GM19043 (cell line): ENCODE measurements at regions not wholly inside any gene's neighbourhood (a gene's known extent, or its start where the extent isn't known, plus 50 kb on each side); places are given as distances from the start of the nearest gene placed in this dataset.

Experiments
- ATAC-seq: cut with Tn5 transposase; IDR thresholded peaks from one replicate; pipeline ENCODE4 v1.9.1; 2021; ENCODE audit warnings: low read depth; ENCODE audit not compliant: unreplicated experiment

- no peak for ATAC-seq
Observed at GRCh38 chr7:24341691-24342413, 57.9 kb downstream of the NPY start.

DNA sequence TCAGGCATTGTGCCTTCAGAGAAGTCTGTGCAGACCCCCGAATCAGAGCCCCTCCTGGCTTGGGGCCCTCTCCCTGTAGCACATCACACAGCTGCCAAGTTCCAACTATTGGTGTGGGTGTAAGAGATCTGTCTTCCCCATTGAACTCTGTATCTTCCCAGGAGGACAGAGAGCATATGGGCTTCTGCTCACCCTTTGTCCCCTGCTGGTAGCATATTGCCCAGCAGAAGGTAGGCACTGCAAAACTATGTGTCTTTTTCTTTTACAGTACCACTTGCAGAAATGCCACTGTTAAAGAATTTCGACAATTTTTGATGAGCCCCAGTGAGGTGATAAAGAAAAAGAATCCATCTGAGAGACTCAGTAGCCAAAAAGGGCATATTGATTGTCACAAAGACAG, 59.6 kb downstream of the NPY start:
- ATAC-seq = no peak

DNA sequence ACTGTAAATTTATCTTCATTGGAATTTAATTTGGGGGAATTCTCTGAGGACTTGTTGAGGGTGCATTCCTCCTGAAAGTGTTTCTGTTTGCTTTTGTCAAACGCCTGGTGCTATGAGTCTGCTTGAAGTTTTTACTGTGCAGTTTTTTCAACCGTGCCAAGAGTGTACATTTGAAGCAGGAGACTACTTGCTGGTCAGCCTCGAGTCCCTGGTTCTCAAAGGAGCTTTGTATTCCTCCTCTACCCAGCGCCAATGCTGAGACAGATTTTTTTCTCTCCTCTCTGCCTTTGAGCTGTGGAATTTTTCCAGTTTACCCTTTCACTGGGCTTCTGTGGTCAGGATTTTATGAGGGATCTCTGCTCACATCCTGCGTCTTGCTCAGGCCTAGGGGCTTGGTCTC, 62.1 kb downstream of the NPY start:
- no peak for ATAC-seq

DNA sequence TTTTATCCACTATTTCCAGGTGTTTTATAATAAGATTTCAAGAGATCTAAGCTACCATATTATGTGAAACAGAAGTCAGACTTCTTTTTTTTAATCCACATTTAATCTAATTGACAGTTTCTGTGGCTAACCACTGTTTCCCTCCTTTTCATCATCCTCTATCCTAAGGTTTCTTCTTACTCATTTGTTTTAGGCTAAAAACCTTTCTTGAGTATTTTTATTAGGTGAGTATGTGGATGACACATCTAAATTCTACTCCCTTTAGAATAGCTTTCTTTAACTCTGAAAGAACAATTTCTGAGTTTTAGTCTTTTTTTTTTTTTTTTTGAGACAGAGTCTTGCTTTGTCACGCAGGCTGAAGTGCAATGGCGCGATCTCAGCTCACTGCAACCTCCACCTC, 62.7 kb downstream of the NPY start:
- ATAC-seq = no peak

GRCh38 chr7:24349339-24349738, 65.3 kb downstream of the NPY start:
- ATAC-seq = no peak

GRCh38 chr7:24354456-24354855, 70.5 kb downstream of the NPY start:
- ATAC-seq = no peak

- ATAC-seq = no peak
Observed at GRCh38 chr7:24356718-24357386, 72.9 kb downstream of the NPY start.

DNA sequence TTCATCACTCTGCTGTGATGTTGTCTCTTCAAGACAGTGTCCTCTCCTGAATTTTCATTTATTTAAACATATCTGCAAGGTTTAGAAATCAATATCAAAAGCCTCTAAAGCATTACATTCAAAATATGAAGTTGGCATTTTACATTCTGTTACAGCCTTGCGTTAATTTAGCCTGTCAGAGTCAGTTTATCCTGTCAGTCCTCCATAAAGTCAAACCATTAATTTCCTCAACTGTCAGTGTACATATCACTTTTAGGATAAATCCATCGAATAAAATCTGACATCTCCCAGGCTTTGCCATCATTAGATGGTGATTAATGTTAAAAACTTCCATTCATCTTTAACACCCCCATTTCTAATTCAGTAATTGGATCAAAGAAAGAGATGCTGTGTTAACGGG, 77.0 kb downstream of the NPY start:
- ATAC-seq = no peak

DNA sequence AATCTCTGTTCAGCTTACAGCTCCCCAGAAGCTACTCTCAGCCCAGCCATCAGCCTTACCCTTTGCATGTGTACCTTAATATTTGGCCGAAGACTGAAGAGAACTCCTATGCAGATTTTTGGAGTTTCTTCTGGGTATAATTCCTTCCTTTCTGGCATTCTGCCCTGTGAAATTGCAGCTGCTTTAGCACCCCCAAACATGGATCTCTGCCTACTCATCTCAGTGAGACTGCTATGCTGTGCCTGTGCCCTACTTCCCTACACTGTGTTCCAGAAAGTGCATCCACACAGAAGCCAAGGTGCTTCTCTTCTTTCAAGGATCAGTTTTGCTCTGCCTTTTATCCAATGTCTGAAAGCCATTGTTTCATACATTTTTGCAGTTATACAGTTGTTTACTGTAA, 81.6 kb downstream of the NPY start:
- no peak for ATAC-seq

GRCh38 chr7:24366876-24367275, 82.9 kb downstream of the NPY start:
- no peak for ATAC-seq

- ATAC-seq = no peak
Observed at GRCh38 chr7:24368161-24368560, 84.2 kb downstream of the NPY start.

DNA sequence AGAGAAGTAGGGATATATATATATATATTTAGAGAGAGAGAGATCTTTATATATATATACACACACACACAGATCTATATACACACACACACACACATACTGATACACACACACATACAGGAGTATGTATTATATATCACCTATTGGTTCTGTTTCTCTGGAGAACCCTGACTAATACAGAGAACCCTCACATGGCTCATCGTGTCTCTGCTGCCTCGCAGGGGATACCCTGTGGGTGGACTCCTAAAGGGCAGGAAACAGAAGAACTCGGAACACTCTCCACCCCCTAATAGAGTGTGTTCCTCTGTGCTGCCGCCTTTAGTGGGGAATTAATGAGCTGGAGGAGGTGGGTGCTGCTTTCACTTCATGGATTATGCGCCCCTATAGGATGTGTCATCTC, 86.6 kb downstream of the NPY start:
- ATAC-seq = no peak

DNA sequence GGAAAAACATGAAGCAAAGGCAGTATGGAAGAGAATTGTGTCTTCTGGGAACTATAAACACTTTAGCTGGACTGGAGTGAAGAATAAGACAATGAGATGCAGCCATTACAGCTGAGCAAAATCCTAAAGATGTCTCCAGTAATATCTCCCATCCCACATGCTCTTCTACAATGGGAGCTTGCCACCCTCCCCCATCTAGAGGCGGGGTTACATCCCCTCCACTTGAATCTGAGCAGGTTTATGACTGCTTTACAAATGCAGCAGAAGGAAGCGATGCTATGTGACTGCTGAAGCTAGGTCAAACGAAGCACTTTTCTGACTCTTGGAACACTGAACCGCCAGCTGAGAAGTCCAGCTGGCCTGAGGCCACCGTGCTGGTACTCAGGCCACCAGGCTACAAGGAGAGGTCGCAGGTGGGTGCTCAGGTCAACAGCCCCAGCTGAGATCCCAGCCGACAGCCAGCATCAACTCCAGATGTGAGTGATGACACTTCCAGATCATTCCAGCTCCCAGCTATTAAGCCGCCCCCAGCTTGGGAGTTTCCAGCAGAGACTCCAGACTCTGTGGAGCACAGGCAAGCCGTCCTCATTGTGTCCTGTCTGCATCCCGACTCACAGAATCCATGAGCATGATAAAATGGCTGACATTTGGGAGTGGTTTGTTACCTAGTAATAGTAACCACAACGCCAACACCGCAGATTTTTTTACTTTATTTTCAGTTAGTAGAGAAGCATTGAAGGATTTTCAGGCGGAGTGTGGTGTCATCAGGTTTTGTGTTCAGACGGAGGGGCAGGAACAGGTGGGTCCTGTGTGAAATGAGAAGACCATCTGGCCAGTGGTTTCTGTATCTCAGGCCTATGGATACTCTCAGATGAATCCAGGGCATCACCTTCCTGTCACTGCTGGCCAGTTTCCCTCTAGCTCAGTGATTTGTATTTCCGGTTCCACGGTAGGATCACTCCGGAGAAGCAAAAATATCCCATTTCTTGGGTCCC, 89.3 kb downstream of the NPY start:
- ATAC-seq = no peak

GRCh38 chr7:24378871-24379616, 95.1 kb downstream of the NPY start:
- no peak for ATAC-seq

DNA sequence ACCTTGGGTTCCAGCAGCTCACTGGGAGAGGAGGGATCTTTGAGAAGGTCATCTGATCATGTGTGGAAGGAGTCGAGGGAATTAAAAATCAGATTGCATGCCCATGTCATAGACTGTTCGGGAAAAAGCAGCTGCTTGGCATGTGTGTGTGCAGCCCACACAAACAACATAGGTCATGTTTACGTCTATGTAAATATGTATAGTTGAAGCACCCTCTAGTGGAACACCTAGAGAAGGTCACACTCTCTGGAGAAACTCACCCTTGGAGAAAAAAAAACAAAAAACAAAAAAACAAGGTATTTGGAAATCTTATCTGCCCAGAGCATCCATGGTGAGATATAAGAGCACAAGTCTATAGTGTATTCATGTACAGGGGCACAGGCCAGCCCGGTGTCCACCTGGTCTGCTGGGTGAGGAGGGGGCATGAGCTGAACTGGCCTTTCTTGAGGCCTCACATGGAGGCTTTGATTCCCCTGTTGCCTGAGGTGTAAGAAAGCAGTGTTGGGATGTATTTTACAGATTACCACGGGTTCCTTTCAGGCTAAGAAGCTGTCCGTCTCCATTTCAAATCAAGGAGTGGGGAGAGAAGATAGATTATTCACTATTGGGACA, 98.0 kb downstream of the NPY start:
- ATAC-seq = no peak

GRCh38 chr7:24383055-24383454, 99.1 kb downstream of the NPY start:
- ATAC-seq = no peak

GRCh38 chr7:24384362-24385030, 100.5 kb downstream of the NPY start:
- no peak for ATAC-seq

- ATAC-seq = no peak
Observed at GRCh38 chr7:24388212-24388611, 104.2 kb downstream of the NPY start.

GRCh38 chr7:24390376-24391157, 106.6 kb downstream of the NPY start:
- no peak for ATAC-seq
